Stimulated activated CD4-positive, alpha-beta T cell treated with anti-CD3 and anti-CD28 coated beads, Interleukin-1b, Interleukin-23, amount 100 ng/mL, for 24 hours (primary cell): ENCODE measurements at regions not wholly inside any gene's neighbourhood (a gene's known extent, or its start where the extent isn't known, plus 50 kb on each side); places are given as distances from the start of the nearest gene placed in this dataset.
"Not testable (repeated sequence)": the region's sequence is repeated elsewhere in the genome, so short reads cannot be mapped to it uniquely, and the experiment has no call there.

Source experiments
- DNase-seq, 4 experiments: peaks; one replicate each; pipeline ENCODE4 v3.0.0-alpha.2; 2020; ENCODE audit warnings: low read depth in 4 of 4, low spot score in 1 of 4

DNA sequence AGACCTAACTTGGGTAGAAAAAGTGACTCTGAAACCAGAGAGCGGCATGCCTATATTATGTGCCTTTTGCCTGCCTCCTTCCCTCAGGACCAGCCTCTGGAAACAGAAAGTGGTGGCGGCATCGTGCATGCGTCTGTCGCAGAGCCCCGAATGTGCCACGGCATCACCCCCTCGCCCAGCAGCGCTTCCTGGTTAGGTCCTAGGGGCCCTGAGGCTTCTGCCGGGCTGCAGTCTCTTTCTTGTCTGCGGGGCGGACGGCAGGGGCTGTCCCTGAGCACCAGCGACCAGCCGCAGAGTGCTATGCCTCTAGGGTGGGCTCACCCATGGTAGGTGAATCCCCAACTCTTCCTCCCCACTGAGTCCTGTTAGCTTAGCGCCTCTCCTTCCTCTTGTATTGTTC lies 68.7 kb downstream of the VSIG4 start:
- no peak for DNase-seq

DNA sequence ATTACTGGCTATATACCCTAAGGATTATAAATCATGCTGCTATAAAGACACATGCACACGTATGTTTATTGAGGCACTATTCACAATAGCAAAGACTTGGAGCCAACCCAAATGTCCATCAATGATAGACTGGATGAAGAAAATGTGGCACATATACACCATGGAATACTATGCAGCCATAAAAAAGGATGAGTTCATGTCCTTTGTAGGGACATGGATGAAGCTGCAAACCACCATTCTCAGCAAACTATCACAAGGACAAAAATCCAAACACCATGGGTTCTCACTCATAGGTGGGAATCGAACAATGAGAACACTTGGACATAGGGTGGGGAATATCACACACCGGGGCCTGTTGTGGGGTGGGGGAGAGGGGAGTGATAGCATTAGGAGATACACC lies 72.7 kb downstream of the VSIG4 start:
- DNase-seq, result not testable (repeated sequence)

DNA sequence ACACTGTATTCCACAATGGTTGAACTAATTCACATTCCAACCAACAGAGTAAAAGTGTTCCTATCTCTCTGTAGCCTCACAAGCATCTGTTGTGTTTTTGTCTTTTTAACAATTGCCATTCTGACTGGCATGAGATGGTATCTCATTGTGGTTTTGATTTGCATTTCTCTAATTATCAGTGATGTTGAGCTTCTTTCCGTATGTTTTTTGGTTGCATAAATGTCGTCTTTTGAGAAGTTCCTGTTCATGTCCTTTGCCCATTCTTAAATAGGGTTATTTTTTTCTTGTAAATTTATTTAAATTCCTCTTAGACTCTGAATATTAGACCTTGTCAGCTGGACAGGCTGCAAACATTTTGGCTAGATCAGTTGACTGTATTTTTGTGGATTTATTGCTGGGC lies 78.2 kb downstream of the VSIG4 start:
- DNase-seq, result no peak

DNA sequence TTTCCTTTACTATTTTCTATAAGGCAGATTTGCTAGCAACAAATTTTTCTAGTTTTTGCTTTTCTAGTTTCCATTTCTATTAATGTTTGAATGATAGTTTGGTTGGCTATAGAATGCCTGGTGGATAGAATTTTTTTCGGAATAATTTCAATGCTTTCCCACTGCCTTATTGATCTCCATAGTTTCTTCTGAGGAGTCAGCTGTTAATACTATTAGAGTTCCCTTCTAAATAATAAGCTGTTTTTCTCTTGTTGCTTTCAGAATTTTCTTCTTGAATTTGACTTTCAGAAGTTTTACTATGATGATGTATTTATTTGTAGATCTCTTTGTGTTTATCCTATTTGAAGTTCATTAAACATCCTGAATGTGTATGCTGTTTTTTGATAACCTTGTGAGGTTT lies 91.8 kb downstream of the VSIG4 start:
- no peak for DNase-seq

DNA sequence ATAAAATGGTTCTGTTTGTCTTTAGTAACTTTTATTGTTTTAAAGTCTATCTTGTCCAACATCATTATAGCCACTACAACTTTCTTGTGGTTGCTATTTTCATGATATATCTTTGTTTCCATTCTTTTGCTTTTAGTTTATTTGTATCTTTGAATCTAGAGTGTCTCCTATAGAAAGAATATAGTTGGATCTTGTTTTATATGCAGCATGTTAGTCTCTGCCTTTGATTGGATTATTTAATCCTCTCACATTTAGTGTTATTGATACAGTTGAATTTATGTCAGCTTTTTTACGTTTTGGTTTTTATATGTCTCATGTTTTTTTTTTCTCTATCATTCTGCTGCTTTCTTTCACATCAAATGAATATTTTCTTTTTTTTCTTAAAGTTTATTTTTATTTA lies 98.1 kb downstream of the VSIG4 start:
- DNase-seq, result no peak

DNA sequence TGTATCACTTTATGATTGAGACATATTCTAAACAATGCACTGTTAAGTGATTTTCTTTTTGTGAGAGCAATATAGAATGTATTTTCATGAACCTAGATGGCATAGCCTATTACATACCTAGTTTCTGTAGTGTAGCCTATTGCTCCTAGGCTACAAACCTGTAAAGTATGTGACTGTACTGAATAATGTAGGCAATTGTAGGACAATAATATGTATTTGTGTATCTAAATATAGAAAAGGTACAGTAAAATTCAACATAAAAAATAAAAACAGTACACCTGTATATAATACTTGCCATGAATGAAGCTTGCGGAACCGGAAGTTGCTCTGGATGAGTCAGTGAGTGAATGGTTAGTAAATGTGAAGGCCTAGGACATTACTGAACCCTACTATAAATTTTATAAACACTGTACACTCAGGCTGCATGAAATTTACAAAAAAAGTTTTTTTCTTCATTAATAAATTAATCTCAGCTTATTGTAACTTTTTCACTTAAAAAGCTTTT lies 106.7 kb downstream of the VSIG4 start:
- no peak for DNase-seq

DNA sequence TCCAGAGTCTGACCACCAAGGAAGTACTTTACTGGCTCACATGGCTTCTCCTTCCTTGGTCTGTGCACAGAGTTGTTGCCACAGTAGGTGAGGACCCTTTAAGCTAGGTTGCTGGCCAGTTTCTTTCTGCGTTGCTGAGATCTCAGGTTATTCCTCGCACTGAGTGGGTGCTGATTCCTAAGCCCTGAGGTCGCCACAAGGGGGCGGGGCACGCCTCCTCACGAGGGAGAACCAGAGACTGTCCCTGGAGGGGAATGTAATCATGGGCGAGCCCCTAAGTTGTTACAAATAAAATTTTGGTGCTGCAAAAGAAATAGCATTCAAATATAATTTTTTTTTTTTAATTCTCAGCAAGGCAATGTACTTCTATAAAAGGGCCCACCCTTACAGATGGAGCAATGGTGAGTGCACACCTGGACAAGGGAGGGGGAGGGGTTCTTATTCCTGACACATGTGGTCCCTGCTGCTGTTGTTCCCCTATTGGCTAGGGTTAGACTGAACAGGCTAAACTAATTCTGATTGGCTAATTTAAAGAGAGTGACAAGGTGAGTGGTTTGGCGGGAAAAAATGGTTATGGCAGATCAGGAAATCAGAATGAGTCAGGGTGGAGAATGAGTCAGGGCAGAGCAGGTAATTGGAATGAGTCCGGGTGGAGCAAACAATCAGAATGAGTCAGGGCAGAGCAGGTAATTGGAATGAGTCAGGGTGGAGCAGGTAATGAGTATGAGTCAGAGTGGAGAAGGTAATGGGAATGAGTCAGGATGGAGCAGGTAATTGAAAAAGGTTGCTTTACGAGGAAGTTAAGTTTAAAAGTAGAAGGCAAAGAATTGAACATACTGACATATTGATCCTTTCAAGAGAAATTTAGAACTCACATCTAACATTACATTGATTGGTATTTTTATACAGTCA lies 107.5 kb downstream of the VSIG4 start:
- no peak for DNase-seq

DNA sequence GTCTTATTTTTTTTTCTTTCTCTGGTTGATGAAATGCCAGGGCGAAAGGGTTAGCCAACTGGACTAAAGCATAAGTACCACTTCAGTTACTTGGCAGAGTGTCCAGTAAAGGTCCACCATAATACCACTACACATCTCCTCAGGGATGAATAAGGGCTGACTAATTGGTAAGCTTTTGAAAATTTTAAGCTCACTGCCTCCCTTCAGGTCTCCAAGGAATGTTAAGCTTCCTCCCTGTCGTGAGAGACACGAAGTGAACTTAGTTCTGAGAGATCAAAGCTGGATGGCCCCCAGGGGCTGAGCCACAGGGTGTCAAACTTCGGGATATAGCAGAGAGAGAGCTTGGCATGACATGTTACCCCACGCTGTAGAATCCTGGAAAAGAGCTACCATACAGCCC lies 111.4 kb downstream of the VSIG4 start:
- DNase-seq, result no peak

DNA sequence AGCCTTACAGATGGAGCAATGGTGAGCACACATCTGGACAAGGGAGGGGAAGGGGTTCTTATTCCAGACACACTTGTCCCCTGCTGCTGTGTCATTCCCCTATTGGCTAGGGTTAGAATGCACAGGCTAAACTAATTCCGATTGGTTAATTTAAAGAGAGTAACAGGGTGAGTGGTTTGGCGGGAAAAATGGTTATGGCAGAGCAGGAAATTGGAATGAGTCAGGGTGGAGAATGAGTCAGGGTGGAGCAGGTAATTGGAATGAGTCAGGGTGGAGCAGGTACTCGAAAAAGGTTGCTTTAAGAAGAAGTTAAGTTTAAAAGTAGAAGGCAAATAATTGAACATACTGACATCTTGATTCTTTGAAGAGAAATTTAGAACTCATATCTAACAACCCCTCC lies 112.5 kb downstream of the VSIG4 start:
- not testable (repeated sequence) for DNase-seq

DNA sequence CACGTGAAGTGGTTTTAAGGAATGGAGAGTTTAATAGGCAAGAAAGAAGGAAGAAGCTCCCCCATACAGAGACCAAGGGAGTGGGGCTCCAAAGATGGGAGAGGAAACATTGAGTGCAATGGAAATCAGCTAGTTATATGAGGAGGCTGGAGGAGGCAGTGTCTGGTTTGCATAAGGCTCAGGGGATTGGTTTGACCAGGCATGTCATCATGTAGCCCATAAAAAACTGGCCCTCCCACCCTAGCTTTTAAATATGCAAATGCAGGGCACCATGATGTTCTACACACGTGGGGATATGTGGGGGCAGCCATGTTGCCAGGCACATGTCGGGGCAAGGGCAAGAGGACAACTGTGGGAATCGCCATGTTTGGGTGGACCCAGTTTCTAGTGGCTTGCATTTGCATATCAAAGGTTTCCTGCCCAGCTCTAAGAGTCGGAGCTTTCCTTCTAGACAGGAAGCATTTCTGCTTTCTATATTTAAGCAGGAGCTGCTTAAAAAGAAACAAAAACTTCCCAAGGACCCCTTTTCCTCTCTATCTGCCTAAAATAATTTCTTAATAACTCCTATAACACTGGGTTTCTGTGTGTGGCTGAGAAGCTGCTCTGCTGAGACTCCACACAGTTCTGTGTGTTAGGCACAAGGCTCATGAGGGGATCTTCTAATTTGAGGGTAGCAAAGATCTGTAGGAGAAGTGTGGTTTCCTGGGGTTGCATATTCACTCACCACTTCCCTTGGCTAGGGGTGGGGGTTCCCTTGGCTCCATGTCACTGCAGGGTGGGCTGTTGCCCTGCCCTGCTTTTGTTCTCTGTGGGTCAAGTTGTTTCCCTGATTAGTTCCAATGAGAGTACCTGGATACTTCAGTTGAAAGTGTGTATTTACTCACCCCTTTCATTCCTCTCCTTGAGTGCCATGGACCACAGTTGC lies 113.5 kb downstream of the VSIG4 start:
- no peak for DNase-seq

DNA sequence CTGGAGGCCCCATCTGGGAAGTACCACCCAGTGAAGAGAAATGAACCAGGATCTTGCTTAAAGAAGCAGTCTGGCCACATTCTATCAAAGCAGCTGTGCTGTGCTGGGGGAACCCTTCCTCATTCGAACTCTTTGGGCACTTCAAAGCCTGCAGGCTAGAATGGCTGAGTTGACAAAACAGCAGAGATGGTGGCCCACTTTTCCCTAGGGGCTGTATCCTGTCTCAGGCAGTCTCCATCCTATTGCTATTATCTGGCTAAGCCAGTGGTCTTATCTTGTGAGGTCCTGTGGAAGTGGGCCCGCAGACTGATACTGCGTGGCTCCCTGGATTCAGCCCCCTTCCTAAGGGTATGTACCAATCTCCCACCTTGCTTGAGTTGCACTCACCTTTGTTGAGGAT lies 114.3 kb downstream of the VSIG4 start:
- no peak for DNase-seq

DNA sequence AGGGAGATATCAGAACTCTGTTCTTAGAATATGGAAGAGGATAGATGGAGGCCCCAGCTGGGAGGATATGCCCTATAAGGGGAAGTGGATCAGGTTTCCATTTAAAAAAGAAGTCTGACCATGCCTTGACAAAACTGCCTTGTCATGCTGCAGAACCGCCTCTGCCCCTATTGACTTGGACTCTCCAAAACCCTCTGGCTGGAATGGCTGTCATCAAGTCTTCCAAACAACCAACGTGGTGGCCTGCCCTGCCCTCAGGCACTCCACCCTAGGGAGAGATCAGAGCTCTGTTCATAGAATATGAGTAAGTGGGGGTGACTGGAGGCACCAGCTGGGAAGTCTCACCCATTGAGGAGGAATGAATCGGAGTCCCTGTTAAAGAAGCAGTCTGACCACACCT lies 114.9 kb downstream of the VSIG4 start:
- DNase-seq, result no peak

DNA sequence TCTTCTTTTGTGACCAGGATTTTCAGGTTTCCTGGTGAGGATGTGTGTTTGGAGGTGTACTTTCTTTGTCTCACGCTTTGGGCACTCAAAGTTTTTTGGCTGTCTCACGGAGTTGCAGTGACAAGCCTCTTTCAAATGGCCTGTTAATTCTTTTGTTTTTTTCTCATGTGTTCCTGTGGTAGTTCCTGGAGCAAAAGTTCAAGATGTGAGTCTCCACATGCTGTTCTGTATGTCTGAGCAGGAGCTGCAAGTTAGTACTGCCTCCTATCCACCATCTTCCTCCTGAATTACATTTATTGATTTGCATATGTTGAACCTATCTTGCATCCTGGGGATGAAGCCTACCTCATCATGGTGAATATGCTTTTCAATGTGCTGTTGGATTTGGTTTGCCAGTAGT lies 118.5 kb downstream of the VSIG4 start:
- DNase-seq, result no peak

DNA sequence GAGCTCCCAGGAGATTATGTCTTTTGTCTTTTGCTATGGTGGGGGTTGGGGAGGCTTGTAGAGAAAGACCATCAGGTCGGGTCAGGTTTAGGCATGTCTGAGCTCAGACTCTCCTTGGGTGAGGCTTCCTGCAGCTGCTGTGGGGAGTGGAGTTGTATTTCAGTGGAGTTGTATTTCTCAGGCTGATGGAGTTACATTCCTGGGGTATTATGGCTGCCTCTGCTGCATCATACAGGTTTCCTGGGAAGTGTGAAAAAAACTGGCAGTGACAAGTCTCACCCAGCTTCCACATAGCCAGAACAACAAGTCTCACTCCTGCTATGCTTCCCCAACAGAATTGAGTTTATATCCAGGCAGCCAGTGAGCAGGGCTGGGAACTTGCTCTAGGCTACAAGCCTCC lies 119.3 kb downstream of the VSIG4 start:
- no peak for DNase-seq

DNA sequence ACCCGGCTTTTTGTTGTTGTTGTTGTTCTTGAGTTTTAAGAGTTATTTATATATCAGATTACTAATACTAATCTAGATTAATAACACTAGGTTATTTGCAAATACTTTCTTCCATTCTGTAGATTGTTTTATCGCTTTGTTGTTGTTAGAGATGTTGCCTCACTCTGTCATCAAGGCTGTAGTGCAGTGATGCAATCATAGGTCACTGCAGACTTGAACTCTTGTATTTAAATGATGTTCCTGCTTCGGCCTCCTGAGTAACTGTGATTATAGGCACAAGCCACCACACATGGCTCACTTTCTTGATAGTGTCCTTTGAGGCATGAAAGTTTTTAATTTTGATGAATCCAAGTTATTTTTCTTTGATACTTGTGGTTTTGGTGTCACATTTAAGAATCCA lies 129.0 kb downstream of the VSIG4 start:
- no peak for DNase-seq

DNA sequence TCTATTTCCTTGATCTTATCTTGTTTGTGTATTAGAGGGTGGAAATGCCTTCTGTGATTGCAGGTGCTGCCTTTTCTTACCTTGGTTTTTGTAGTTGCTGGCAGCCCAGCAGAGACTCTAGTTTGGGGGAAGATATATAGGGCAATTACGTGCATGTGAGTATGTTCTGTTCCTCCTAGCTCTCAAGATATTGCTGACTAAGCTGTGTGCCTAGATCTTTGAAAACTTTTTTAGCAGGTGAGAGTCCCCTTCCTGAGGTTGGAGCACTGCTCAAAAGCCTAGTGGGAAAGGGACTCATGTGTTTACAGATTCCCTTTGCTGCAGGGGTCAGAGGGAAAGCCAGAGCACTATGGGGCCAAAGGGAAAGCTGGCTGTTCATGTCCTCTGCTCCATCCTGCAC lies 136.1 kb downstream of the VSIG4 start:
- no peak for DNase-seq

DNA sequence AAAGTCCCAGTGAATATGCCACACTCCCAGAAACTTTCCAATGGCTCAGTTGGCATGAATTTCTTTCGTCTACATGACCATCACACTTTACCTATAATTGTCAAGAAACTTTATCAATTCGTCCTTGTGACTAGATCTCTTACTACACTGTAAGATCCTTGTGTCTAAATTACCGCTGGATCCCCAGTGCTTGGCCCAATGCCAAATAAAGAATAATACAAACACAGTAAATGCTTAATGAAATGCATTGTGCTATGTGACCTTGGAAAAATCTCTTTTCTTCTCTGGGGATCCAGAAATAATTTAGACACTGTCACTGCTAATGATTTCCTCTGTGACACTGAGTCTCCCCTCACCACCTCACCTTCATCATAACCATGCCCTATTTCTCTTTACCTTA lies 137.9 kb downstream of the VSIG4 start:
- DNase-seq, result no peak

DNA sequence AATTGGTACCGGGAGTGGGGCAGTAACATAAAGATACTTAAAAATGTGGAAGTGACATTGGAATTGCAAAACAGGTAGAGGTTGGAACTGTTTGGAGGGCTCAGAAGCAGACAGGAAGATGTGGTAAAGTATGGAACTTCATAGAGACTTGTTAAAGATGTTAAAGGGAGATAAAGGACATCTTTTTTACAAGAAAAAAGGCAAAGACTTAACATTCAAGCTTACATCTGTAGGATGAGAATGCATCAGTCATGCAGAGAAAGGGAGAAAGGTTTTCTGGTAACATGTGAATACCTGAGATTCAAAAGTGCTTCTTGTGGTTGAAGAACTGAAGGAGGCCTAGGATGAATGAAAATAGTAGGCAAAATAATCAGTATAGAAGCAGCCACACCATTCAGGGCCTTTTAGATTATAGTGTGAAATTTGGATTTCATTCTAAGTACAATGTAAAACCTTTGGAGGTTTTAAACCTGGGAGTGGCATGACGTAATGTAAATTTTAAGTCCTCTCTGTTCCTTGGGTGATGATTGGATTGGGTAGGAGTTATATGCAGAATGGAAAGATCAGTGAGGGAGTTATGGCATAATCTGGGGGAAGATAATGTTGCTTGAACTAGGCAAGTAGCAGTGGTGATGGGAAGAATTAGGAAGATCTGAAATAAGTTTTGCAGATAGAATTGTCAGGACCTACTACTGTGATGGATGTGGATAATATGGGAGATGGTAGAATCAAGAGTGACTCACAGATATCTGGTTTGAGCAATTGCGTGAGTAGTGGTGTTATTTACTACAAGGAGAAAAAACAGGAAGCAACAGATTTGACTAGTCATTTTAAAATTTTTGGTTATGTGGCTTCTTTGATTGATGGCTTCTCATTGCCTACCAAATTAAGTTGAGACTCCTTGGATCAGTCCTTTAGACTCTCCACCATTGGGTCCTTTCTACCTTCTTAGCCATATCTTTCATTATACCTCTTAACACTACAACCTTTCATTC lies 138.7 kb downstream of the VSIG4 start:
- DNase-seq, result no peak

DNA sequence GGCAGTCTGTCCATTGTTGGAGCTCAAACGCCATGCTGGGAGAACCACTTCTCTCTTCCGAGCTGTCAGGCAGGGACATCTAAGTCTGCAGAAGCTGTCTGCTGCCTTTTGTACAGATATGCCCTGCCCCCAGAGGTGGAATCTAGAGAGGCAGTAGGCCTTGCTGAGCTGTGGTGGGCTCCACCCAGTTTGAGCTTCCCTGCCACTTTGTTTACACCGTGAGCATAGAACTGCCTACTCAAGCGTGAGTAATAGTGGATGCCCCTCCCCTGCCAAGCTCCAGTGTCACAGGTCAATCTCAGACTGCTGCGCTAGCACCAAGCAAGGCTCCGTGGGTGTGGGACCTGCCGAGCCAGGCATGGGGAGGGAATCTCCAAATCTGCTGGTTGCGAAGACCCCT lies 145.7 kb downstream of the VSIG4 start:
- DNase-seq, result no peak

DNA sequence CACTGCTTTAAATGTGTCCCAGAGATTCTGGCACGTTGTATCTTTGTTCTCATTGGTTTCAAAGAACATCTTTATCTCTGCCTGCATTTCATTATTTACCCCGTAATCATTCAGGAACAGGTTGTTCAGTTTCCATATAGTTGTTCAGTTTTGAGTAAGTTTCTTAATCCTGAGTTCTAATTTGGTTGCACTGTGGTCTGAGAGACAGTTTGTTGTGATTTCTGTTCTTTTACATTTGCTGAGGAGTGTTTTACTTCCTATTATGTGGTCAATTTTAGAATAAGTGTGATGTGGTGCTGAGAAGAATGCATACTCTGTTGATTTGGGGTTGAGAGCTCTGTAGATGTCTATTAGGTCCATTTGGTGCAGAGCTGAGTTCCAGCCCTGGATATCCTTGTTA lies 148.1 kb downstream of the VSIG4 start:
- not testable (repeated sequence) for DNase-seq

DNA sequence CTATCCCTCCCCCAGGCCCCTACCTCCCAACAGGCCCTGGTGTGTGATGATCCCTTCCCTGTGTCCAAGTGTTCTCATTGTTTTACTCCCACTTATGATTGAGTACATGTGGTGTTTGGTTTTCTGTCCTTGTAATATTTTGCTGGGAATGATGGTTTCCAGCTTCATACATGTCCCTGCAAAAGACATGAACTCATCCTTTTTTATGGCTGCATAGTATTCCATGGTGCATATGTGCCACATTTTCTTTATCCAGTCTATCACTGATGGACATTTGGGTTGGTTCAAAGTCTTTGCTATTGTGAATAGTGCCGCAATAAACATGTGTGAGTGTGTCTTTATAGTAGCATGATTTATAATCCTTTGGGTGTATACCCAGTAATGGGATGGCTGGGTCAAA lies 151.7 kb downstream of the VSIG4 start:
- DNase-seq, result not testable (repeated sequence)
